Ishikawa (cell line): ENCODE measurements at regions not wholly inside any gene's neighbourhood (a gene's known extent, or its start where the extent isn't known, plus 50 kb on each side); places are given as distances from the start of the nearest gene placed in this dataset.

Source experiments
- CEBPB ChIP-seq: IDR thresholded peaks from 2 replicates; pipeline ENCODE4 v1.6.1; 2012
- CREB1 ChIP-seq: IDR thresholded peaks from 2 replicates; pipeline ENCODE4 v1.6.1; 2012; ENCODE audit warnings: low read depth
- EGR1 ChIP-seq: IDR thresholded peaks from 2 replicates; pipeline ENCODE4 v1.6.1; 2012
- FOXM1 ChIP-seq: IDR thresholded peaks from 2 replicates; pipeline ENCODE4 v1.6.1; 2012; ENCODE audit warnings: low read depth, borderline replicate concordance
- TCF12 ChIP-seq: IDR thresholded peaks from 2 replicates; pipeline ENCODE4 v1.6.1; 2012; ENCODE audit warnings: low read depth
- YY1 ChIP-seq: IDR thresholded peaks from 2 replicates; pipeline ENCODE4 v1.6.1; 2012; ENCODE audit warnings: low read depth
- TF ChIP-seq, protein P1 (sequence below): IDR thresholded peaks from 2 replicates; pipeline ENCODE4 v1.6.1; 2012

GRCh38 chr4:183853548-183853940 lies 51.6 kb upstream of the STOX2 start:
- no peak for TF ChIP-seq EGR1
- TF ChIP-seq YY1, result no peak
- TF ChIP-seq CEBPB, result no peak
- TF ChIP-seq, protein P1, sequence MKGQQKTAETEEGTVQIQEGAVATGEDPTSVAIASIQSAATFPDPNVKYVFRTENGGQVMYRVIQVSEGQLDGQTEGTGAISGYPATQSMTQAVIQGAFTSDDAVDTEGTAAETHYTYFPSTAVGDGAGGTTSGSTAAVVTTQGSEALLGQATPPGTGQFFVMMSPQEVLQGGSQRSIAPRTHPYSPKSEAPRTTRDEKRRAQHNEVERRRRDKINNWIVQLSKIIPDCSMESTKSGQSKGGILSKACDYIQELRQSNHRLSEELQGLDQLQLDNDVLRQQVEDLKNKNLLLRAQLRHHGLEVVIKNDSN, result no peak
- TF ChIP-seq TCF12, result no peak
- no peak for TF ChIP-seq CREB1
- TF ChIP-seq FOXM1, result no peak
